GM12878 (cell line): ENCODE measurements at regions not wholly inside any gene's neighbourhood (a gene's known extent, or its start where the extent isn't known, plus 50 kb on each side); places are given as distances from the start of the nearest gene placed in this dataset.

Experiments
- EZH2 ChIP-seq: IDR thresholded peaks from 2 replicates; pipeline ENCODE4 v1.6.1; 2012; ENCODE audit warnings: low read depth, mild to moderate bottlenecking, control low read depth, inconsistent platforms, low read length, borderline replicate concordance; ENCODE audit not compliant: control insufficient read depth
- HCFC1 ChIP-seq: fragments of 150-350 bp; IDR thresholded peaks from 2 replicates; pipeline ENCODE4 v1.6.1; 2014; ENCODE audit warnings: low read length
- NFYB ChIP-seq: IDR thresholded peaks from 2 replicates; pipeline ENCODE4 v1.6.1; 2011; ENCODE audit warnings: low read depth, mild to moderate bottlenecking, low read length, improper control_type of control experiment, moderate library complexity; ENCODE audit not compliant: insufficient read depth

DNA sequence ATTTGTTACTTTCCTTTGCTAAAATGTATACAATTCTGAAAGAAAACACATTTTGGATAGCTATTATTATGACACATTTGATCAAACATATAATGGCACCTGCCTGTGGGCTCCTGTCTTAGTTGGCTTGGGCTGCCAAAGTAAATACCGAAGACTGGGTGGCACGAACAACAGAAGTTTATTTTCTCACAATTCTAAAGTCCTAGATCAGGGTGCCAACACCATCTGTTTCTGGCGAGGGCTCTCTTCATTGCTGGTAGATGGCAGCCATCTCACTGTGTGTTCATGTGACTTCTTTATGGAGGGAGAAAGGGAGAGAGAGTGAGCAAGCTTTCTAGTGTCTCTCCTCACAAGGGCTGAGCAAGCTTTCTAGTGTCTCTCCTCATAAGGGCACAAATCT is 195.8 kb upstream of the FAM3C start:
- no peak for TF ChIP-seq EZH2
- no peak for TF ChIP-seq HCFC1
- no peak for TF ChIP-seq NFYB
